Stimulated activated CD8-positive, alpha-beta memory T cell treated with anti-CD3 and anti-CD28 coated beads, Interleukin-7, amount 100 ng/mL, for 24 hours (primary cell): ENCODE measurements at regions not wholly inside any gene's neighbourhood (a gene's known extent, or its start where the extent isn't known, plus 50 kb on each side); places are given as distances from the start of the nearest gene placed in this dataset.

Experiments
- DNase-seq: peaks from one replicate; pipeline ENCODE4 v3.0.0-alpha.2; 2020; ENCODE audit warnings: low read depth

DNA sequence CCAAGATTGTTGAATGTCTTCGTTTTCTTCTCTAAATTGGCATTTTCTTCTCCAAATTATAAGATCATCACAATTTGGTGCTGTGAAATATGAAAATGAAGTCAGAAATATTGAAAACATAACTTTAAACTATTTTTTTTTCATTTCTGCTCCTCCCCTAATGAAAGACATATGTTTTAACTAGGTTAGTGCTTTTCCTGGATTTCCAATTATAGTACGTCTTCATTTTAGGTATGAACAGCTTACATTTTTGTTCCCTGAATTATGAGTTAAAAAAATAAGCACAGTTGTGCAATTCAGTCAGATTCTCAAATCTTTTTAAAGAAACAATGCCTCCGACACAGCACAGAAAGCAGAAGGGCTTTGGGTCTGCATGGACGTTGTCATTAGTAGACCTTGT, 83.5 kb upstream of the CFAP20DC start:
- DNase-seq, result no peak

- no peak for DNase-seq
Observed at GRCh38 chr3:59131016-59131766, 81.4 kb upstream of the CFAP20DC start.

- no peak for DNase-seq
Observed at GRCh38 chr3:59128685-59129084, 78.9 kb upstream of the CFAP20DC start.

DNA sequence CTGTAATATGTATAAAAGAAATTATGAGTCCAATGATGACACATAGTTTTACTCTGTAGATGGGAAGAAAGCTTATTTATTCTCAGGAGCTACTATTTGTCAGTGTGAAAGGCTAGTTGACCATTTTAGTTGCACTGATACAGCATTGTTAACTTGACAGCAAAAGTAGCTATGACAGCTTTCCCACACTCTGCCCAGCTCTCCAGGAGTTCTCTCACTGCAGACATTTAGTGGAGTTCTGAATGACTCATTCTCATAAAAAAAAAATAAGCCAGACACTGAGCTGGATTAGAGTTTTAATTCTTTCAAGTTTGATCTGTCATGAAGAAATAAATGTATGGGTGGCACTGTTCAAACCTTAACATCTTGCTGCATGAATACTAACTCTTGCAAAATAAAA, 77.2 kb upstream of the CFAP20DC start:
- no peak for DNase-seq

DNA sequence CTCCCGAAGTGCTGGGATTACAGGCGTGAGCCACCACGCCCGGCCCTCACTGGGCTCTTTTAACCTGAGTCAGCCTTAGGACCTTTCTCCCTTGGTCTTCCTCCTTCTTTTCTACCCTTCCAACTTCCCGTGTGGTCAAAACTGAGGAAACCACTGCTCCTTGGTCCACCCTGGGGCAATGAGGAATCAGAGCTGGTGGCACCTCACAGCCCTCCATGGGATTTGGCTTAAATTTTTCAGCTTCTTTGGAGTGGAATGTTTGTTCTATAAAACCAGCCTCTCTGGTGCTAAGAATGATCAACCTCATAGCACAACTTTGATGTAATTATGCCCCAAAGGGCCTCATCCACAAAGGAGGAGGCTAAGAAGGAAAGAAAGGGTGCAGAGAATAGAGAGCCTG, 76.6 kb upstream of the CFAP20DC start:
- DNase-seq, result no peak

GRCh38 chr3:59121346-59122144, 71.7 kb upstream of the CFAP20DC start:
- no peak for DNase-seq

- no peak for DNase-seq
Observed at GRCh38 chr3:59118928-59119327, 69.1 kb upstream of the CFAP20DC start.

- no peak for DNase-seq
Observed at GRCh38 chr3:59117396-59117795, 67.6 kb upstream of the CFAP20DC start.

DNA sequence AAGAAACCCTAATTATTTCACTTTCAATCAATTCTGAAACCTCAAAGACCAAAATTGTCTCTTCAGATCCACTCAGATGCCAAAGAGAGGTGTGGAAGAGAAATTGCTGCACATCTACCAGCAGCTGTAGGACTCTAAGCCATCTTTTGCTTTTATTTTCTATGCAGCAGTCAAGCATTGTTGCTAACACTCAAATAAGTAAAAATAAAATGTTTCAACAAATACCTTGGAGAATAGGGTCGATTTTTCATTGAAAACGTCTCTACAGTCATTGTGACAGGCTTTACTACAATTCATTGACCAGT, 66.4 kb upstream of the CFAP20DC start:
- no peak for DNase-seq

- no peak for DNase-seq
Observed at GRCh38 chr3:59115364-59116232, 65.8 kb upstream of the CFAP20DC start.

DNA sequence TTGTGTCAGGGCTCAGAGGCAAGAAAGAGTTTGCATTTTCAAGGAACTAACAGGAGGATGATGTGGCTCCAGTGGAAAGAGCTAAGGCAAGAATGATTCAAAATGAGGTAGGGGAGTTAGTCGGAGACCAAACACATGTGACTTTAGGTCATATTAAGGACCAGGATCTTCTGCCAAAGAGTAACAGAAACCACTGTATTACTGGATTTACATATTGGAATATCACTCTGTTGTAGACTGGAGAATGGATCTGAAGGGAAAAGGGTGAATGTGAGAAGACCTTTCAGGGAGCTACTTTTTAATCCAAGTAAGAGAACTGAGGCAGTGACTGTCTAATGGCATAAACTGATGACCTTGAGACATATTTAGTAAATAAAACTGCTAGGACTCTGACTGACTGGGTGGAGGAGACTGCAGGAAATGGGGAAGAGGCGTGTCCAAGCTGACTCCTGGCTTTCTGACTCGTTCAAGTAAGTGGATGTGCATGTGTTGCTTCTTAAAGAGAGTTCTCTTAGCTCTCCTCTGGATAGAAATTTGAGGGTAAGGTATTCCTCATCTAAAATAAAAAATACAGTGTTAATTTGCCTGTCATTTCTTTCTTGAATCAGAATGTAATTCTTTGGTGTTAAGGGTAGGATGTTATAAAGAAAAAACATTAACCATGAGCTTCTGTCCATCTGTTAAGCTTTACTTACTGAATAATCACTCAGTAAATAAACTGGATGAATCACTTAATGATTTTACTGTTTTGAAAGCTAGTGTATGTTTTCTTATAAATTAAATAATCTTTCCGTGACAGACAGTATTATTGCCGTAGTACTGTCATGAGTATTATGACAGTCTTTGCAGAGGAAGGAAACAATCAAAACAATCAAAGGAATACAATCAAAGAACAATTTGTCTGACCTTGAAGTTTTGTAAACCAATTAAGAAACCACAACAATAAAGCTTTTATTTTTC, 58.3 kb upstream of the CFAP20DC start:
- DNase-seq, result no peak

DNA sequence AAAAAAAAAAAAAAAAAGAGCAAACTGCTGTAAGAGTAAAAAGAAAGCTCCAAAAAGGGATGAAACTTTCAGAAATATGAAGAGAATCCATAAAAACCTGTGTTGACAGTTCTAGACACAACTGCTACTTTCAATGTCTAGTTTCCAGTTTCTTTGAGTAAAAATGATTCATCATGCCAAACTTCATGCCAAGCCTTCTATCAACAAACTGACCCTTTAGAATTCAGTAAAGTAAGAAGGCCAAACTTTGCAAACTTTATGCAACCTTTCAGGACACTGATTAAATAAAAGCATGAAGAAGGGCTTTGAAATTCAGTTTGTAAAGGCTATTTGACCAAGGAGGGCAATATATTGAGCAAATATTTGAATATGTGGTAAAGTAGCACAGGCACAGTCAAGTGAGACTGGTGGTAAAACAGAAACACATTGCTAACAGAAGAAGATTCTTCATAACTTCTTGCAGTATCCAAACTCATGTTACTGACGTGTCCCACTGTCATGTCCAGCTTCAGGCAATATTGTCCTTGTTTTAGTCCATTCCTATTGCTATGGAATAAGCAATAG, 56.3 kb upstream of the CFAP20DC start:
- DNase-seq, result no peak

GRCh38 chr3:59103552-59103951, 53.7 kb upstream of the CFAP20DC start:
- no peak for DNase-seq

DNA sequence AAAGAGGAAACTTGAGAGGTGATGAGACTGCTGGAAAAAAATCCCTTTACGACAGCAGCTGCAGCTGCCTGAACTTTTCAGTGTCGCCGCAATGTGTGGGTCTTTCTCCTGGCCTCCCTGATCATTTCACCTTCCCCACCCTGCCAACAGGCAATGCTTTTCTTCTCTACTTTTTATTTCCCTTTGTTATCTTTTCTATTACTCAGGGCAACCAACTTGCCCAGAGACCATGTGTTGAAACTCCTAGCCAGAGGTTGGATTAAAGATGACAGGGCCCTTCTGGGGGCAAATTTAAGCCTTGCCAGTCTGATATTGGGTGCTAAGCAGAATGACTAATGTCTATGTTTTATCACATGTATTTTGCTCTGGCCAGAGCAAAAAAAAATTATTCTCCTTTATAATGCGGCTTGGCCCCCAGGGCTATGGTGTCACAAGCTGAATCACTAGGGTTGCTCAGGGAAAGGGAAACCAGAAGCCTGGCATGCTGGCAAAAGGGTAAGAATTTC, 51.5 kb upstream of the CFAP20DC start:
- DNase-seq, result no peak
